NCI-H748 (cell line): ENCODE measurements at regions not wholly inside any gene's neighbourhood (a gene's known extent, or its start where the extent isn't known, plus 50 kb on each side); places are given as distances from the start of the nearest gene placed in this dataset.
"Not testable (repeated sequence)": the region's sequence is repeated elsewhere in the genome, so short reads cannot be mapped to it uniquely, and the experiment has no call there.

Experiments
- DNase-seq: peaks from one replicate; lab custom pipeline; 2025; ENCODE audit not compliant: unreplicated experiment; lab: John Stamatoyannopoulos, UW

DNA sequence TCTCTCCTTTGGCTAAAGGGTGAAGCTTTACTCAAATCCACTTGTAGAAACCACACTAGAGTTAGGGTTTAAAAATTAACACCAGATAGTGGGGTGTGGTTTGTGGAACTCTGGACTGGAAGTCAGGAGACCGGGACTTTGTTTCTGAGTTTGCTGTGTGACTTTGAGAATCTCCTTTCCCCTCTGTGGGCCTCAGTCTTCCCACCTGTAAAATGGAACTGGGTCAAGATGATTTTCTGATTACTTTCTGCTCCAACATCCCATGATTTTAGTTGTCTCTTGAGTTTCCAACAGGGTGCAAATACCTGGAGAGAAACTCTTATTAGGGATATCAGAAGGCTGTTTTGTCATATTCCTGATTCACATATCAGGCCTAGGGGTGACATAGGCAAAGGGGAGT lies 301.0 kb downstream of the MIAT start:
- DNase-seq, result no peak

DNA sequence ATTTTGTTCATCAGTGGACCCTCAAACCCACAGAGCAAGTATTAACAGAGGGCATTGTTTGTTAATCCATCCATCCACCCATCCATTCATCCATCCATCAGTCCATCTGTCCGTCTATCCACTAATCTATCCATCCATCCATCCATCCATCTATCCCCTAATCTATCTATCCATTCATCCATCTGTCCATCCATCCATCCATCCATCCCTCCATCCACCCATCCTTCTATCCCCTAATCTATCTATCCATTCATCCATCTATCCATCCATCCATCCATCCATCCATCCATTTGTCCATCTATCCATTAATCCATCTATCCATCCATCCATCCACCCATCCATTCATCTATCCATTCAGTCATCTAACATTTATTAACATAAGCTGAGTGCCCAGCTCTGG lies 307.3 kb downstream of the MIAT start:
- no peak for DNase-seq

DNA sequence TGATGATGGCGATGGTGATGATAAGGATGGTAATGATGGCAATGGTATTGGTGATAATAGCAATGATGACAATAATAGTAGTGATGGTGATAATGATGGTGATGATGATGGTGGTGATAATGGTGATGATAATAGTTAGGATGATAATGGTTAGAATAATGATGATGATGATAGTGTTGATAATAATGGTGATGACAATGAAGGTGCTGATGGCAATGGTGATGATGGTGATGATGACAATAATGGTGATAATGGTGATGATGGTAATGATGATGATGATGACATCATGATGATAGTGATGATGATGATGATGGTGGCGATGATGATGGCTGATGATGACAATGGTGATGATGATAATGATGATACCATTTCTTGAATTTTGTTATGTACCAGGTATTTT lies 309.9 kb downstream of the MIAT start:
- no peak for DNase-seq

DNA sequence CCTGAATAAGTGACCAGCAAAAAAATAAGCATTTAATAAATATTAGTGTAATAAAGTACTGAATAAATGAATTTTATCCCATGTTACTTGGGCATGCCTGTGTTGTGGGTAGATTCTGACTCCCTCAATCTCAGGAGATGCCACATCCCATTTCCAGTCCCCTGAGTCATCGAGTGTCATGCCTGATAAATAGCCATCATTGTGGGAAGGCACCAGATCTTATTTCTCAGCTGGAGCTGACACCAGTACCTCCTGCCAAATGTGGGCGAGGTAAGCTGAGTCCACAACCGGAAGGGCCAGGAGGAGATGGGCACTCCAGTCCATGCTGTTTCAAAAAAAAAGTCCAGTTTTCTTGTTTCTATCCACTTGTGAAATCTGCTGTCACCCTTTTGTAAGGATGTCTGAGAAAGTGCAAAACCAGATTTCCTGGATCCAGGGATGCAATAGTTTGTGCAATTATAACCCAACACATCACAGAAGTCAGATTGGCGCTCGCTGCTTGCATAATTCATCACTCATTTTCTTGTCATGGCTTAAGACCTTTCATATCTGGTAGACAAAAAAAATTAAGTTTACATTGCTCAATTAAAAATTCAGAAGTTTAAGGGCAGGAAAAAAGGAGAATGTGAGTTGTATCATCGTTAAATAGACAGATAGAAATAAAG lies 311.6 kb downstream of the MIAT start:
- DNase-seq, result no peak

DNA sequence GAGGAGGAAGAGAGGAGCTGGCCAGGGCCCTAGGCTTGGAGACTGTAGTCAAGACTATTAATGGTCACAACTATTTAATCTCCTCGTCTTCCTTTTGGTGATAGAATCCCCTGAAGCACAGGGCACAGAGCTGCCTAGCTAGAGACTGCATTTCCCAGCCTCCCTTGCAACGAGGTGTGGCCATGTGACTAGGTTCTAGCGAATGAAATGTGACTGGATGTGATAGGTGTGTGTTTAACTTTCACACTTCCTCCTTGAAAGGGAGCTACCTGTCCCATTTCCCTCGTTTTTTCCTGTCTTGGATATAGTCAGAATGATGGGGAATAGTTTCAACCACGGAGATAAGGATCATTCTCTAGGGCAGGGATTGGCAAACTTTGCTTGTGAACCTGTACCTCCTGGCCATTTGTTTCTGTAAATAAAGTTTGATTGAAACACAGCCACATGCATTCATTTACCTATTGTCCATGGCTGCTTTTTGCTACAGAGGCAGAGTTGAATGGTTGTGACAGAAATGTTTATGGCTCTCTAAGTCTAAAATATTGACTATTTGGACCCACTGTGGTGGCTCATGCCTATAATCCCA lies 313.5 kb downstream of the MIAT start:
- no peak for DNase-seq

DNA sequence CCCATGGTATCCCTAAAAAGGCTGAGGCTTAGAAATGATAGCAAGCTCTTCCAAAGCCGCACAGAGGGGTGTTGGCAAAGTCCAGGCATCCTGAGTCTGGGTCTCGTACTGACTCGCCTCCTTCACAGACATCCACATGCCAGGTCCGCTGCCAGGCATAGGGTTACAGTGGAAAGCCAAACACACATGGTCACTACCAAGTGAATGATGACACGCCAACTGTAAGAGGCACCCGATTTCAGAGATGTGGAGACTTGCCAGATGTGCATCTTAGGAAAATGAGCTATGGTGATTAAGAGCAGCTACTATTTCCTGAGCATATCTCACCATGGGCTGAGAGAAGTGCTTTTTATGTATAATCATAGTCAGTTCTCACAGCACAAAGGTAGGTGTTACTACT lies 314.9 kb downstream of the MIAT start:
- no peak for DNase-seq

DNA sequence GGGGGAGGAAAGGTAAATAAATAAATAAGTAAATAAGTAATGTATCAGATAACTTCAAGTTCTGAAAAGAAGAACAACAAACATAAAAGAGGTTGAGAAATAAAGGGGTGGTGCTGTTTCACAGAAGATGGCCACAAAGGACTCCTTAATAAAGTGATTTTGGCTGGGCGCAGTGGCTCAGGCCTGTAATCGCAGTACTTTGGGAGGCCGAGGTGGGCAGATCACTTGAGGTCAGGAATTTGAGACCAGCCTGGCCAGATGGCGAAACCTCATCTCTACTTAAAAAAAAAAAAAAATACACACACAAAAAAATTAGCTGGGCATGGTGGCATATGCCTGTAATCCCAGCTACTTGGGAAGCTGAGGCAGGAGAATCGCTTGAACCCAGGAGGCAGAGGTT lies 315.5 kb downstream of the MIAT start:
- not testable (repeated sequence) for DNase-seq

DNA sequence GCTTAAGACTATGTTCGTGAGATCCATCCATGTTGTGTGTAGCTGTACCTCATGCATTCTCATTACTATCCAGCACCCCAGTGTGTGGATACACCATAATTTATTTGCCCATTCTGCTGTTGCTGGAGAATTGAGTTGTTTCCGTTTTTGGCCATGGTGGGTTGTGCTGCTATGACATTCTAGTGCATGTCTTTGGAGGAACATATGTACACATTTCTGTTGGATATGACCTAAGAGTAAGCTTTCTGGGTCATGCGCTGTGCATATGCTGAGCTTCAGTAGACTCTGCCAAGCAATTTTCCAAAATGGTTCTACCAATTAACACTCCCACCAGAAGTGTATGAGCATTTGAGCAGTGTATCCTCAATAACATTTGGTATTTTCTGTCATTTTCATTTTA lies 316.6 kb downstream of the MIAT start:
- no peak for DNase-seq

DNA sequence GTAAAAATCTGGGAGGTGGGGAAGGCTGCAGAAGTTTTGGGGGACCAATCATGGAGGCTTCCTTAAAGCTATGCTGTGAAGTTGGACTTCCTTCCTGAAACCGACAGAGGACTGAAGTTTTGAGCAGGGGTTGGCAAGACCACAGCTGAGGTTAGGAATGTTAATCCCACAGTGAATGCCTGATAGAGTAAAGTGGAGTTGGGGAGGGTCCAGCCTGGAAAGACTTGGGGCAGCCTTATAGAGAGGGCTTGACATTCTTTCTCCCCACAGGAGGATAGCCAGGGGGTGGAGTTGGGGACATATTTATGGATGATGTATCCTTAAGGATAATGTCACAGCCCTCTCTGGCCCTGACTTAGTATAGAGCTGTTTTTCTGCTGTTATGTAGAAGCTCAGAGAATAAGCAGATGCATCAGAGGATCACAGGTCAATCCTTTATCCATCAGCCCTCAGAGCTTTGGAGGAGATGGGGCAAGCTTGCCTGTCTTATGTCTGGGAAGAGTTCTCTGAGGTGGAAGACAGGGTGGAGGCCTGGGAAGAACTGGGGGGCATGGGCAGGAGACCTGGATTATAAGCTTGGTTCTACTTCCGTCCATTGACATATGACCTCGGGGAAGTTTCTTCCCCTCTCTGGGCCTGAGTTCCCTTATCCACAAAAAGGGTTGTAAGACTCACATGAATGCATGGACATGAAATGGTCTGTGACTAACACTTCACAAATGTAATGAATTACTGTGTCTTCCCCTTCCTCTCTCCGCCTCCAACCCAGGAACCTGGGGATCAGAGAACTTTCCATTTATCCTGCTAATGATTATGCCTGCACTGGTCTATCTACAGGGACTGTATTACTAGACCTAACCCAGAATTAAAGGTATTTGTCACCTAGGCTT lies 317.8 kb downstream of the MIAT start:
- no peak for DNase-seq

DNA sequence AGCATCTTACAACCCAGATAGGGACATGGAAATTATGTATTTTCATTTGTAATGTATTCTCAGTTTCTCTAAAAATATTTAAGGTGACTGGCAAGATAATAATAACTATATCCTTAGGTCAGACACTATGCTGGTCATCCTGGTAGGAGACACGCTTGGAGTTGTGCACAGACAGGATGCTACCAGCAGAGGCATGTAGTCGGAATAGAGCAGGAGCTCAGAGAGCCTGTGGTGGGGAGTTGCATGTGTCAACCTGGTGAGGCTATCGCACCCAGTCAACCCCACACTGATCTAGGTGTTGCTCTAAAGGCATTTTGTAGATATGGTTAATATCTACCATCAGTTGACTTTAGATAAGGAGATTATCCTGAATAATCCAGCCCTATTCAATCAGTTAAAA lies 318.5 kb downstream of the MIAT start:
- DNase-seq, result no peak

DNA sequence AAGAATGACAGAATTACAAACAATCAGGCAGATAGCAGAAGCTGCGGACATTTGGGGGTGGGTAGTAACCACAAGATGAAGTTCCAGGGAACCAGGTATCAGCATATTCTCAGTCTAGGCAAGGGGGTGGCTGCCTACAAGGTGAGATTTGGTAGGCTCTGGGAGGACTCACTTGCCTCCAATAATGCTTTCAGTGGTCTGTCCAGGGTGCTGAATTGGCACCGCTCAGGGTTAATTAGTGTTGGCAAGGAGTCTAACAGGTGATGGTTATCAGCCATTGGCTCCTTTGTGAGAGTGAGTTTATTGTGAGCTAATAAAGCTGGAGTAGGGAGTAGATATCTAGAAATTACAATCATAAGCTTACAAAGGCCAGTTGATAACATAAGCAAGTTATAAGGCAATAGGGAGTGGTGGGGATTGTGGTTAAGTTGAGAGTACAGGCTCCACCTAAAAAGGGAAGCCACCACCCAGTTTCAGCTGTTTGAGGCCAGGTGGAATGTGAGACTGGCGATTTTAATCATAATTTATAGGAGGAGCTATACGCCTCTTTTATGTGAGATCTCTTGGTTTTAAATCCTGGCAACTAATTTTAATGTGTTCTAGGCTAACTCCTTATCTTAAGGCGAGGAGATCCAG lies 320.5 kb downstream of the MIAT start:
- DNase-seq, result no peak

DNA sequence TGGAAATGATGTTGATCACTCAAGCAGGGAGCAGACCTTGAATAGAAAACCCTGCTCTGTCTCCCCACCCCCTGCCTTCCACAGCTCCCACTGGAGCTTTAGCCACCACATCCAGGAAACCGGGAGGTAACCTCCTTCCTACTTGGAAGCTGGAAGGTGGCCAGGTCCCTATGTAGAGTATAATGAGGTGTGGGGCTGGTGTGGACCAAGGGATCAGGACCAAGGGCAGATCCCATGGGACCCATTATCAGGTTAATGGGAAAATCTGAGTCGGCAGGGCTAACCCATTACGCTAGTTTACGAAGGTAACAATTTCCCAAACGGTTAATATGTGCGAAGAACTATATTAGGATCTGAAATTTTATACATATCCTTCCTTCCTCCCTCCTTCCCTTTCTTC lies 321.9 kb downstream of the MIAT start:
- no peak for DNase-seq

DNA sequence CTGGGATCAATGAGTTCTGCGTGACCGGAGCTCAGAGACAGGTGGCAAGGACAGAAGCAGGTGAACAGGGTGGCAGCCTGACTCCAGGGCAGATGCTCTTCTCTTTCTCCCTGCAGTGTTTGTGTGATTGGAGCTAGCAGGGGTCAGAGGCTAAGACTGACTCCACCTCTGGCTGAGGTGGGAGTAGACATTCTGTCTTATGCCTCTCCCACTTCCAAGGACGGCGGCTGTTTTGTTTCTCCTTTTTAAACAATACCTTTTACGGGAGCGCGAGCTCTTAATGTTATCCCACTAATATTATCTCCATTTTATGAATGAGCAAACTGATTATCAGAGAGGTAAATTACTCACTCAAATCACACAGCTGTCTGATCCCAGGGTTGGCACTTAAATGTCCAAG lies 323.7 kb downstream of the MIAT start:
- DNase-seq, result peak; percentile 72

DNA sequence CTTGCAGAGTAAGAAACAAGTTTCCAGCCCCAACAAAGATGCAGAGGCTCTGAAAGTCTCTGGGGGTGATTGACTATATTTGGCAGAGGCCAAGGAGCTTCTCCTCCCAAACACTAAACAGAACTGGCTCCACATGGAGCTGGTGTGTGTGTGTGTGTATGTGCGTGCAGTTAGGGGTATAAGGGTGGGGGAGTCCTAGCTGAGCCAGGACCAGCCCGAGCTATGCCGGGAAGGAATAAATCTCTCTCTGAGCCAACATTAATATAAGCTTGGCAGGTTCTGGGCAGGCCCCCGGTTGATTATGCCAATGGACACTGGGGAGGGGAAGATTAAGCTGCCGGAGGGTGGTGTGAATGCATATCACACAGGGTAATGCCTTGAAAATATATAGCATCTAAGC lies 324.2 kb downstream of the MIAT start:
- DNase-seq, result no peak

DNA sequence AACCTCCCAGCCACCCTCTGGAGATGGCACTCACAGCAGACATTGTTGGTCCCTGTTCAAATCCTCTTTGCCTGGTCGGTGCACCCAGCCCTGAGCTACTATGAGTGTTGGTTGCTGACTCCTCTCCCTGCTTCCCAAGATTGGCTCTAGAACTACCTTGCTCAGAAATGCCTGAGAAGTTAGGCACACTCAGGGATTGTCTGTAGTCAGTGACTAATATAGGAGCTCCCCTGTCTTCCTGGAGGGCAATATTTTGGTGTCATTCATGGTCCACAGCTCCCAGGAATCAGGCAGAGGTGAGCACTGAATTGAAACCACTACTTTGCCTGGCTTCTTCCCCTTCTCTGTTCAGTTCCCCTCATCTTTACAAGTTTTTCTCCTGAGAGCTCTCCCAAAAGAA lies 325.9 kb downstream of the MIAT start:
- DNase-seq, result no peak

DNA sequence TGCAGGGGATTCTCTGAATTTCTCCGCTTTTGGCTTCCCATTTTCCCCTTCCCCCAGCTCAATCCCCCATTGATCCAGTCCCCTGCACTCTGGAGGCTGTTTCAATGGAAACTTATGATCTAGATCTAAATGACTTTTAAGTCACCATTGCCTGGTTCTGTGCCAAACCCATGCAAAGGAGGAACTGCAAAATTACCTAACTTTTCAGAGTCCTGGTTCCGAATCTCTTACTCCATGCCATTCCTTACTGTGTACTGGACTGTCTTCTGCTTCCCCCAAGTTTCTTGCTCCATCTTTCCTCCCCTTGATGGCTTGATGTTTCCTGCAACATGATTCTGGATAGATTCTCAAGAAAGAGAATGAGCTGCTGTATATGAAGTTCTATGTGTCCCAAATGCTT lies 327.8 kb downstream of the MIAT start:
- DNase-seq, result no peak

DNA sequence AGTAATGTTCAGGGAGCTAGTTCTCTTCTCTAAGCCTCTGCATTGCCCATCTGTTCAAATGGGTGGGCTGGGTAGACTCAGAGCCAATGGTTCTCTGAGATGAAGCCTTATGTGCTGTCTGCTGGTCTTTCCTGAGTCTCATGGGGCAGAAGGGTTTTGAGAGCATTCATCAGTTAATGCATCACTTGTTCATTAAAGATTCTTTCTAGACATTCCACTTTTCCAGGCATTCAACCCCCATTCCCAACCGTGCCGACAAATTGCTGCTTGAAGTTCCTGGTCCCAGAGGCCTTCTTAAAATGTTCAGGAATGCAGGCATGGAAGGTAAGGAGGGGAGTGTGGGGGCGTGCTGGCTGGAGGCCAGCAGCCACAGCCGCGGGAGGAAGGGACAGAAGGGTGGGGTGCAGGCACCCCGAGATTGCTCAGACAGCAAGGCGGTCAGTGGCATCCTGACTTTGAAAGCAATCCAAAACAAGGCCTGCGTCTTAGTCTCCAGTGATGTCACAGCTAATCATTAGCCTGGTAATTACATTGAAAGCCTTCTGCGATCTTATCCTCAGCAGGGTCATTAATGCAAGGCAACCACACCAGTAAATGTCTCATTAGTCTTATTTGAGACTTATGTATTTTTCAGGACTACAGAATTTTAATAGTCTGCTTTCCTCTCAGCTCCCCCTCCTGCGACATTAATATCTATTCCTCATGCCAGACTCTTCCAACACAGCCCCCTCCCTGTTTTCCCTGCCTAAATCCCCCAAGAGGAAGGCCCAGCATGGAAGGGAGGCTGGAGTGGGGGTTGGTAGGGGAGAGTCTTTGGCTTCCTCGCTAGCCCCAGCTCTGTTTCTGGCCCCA lies 328.8 kb downstream of the MIAT start:
- DNase-seq, result no peak

DNA sequence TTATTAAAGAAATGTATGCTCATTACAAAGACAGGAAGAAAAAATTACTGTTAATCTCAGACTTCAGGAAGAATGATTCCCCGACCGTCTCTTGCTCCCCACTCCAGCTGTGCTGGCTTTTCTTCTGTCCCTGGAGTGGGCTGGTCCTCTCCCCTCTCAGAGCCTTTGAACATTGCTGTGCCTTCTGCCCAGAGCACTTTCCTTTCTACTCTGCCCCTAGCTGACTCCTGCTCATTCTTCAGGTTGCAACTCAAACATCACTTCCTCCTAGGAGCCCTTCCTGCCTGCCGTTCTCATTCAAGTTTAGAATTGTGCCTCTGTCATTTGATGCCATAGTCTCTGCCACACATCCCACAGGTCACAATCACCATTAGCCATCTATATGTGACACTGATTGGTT lies 329.5 kb downstream of the MIAT start:
- no peak for DNase-seq

DNA sequence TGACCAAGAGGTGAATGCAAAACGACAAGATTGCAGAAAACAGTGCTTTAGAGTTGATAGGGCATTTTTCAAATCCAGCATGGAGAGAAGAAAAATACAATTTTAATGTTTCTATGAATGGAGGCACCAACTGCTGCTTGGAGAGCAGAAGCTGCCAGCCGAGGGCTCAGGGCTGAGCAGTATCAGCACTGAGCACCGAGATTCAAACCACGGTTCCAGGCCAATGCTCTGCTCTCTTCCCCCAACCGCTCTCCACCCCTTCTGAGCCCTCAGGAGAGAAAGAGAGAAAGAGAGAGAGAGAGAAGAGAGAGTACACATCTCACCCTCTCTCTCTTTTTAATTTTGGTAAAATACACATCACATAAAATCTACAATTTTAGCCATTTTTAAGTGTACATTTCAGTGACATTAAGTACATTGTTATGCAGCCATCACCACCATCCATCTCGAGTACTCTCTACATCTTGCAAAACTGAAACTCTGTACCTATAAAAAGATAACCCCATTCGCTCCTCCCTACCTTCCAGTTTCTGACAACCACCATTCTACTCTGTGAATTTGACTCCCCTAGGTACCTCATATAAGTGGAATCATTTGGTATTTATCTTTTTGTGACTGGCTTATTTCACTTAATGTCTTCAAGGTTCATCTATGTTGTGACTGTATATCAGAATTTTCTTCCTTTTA lies 333.3 kb downstream of the MIAT start:
- DNase-seq, result no peak

DNA sequence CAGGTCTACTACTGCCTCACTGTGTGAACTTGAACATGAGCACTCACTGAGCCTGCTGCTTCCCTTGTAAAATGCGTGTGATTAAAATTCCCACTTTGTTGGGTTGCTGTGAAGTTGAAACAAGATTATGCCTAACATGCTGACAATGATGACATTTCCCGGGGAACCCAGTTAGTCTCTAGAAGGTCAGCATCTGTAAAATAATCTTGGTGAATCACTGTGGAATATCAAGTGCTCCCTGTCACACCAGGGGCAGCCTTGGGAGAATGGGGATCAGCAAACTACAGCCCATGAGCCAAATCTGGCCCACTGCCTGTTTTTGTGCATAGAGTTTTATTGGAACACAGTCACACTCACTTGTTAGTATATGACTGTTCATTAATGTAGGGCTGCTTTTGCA lies 335.2 kb downstream of the MIAT start:
- no peak for DNase-seq
